ENCODE measurements at regions not wholly inside any gene's neighbourhood (a gene's known extent, or its start where the extent isn't known, plus 50 kb on each side); places are given as distances from the start of the nearest gene placed in this dataset.

- no peak for DNase-seq (ENCODE audit: insufficient read length, low spot score)
- TF ChIP-seq TAF1 (IDR thresholded peaks at IDR 0.05; ENCODE audit: low read depth, low read length): no peak
- no peak for TF ChIP-seq PAX5 (IDR thresholded peaks at IDR 0.05; ENCODE audit: insufficient read depth, low read length, severe bottlenecking)
- no peak for TF ChIP-seq POLR2A (IDR thresholded peaks at IDR 0.05; ENCODE audit: low read depth, low read length)
- no peak for TF ChIP-seq POU2F2 (IDR thresholded peaks at IDR 0.05; ENCODE audit: low read depth, low read length)
- TF ChIP-seq POLR2AphosphoS5 (IDR thresholded peaks at IDR 0.05; ENCODE audit: low read depth, low read length): no peak
- no peak for TF ChIP-seq SPI1 (IDR thresholded peaks at IDR 0.05; ENCODE audit: low read depth, low read length)
- no peak for FAIRE-seq
These were observed 146.7 kb upstream of the SP4 start for GRCh38 chr7:21281193-21281592.

GRCh38 chr7:21293771-21294170 is 134.1 kb upstream of the SP4 start:
- FAIRE-seq (no peak), DNase-seq (ENCODE audit: insufficient read length, low spot score) (no peak)
- TF ChIP-seq TAF1 (IDR thresholded peaks at IDR 0.05; ENCODE audit: low read depth, low read length) (no peak), POLR2AphosphoS5 (IDR thresholded peaks at IDR 0.05; ENCODE audit: low read depth, low read length) (no peak), POLR2A (IDR thresholded peaks at IDR 0.05; ENCODE audit: low read depth, low read length) (no peak), SPI1 (IDR thresholded peaks at IDR 0.05; ENCODE audit: low read depth, low read length) (no peak), POU2F2 (IDR thresholded peaks at IDR 0.05; ENCODE audit: low read depth, low read length) (no peak), PAX5 (IDR thresholded peaks at IDR 0.05; ENCODE audit: insufficient read depth, low read length, severe bottlenecking) (no peak)

GRCh38 chr7:21299766-21300165 is 128.1 kb upstream of the SP4 start:
- no peak for TF ChIP-seq POU2F2 (IDR thresholded peaks at IDR 0.05; ENCODE audit: low read depth, low read length)
- DNase-seq (ENCODE audit: insufficient read length, low spot score): no peak
- no peak for FAIRE-seq

GRCh38 chr7:21300692-21301091 is 127.2 kb upstream of the SP4 start:
- TF ChIP-seq POLR2AphosphoS5 (IDR thresholded peaks at IDR 0.05; ENCODE audit: low read depth, low read length) (no peak), PAX5 (IDR thresholded peaks at IDR 0.05; ENCODE audit: insufficient read depth, low read length, severe bottlenecking) (no peak), SPI1 (IDR thresholded peaks at IDR 0.05; ENCODE audit: low read depth, low read length) (no peak), TAF1 (IDR thresholded peaks at IDR 0.05; ENCODE audit: low read depth, low read length) (no peak), POU2F2 (IDR thresholded peaks at IDR 0.05; ENCODE audit: low read depth, low read length) (no peak), POLR2A (IDR thresholded peaks at IDR 0.05; ENCODE audit: low read depth, low read length) (no peak)
- DNase-seq (ENCODE audit: insufficient read length, low spot score): no peak
- FAIRE-seq: no peak

GRCh38 chr7:21304808-21305375 is 123.0 kb upstream of the SP4 start:
- FAIRE-seq (no peak), DNase-seq (ENCODE audit: insufficient read length, low spot score) (no peak)
- TF ChIP-seq PAX5 (IDR thresholded peaks at IDR 0.05; ENCODE audit: insufficient read depth, low read length, severe bottlenecking) (no peak), POLR2A (IDR thresholded peaks at IDR 0.05; ENCODE audit: low read depth, low read length) (no peak), POU2F2 (IDR thresholded peaks at IDR 0.05; ENCODE audit: low read depth, low read length) (no peak), TAF1 (IDR thresholded peaks at IDR 0.05; ENCODE audit: low read depth, low read length) (no peak), SPI1 (IDR thresholded peaks at IDR 0.05; ENCODE audit: low read depth, low read length) (no peak), POLR2AphosphoS5 (IDR thresholded peaks at IDR 0.05; ENCODE audit: low read depth, low read length) (no peak)

GRCh38 chr7:21305455-21306235 is 122.2 kb upstream of the SP4 start:
- no peak for FAIRE-seq
- DNase-seq (ENCODE audit: insufficient read length, low spot score): no peak
- TF ChIP-seq TAF1 (IDR thresholded peaks at IDR 0.05; ENCODE audit: low read depth, low read length): no peak
- TF ChIP-seq POU2F2 (IDR thresholded peaks at IDR 0.05; ENCODE audit: low read depth, low read length): no peak
- no peak for TF ChIP-seq PAX5 (IDR thresholded peaks at IDR 0.05; ENCODE audit: insufficient read depth, low read length, severe bottlenecking)

- no peak for FAIRE-seq
- no peak for TF ChIP-seq SPI1 (IDR thresholded peaks at IDR 0.05; ENCODE audit: low read depth, low read length)
- TF ChIP-seq POLR2AphosphoS5 (IDR thresholded peaks at IDR 0.05; ENCODE audit: low read depth, low read length): no peak
- TF ChIP-seq POU2F2 (IDR thresholded peaks at IDR 0.05; ENCODE audit: low read depth, low read length): no peak
- no peak for TF ChIP-seq POLR2A (IDR thresholded peaks at IDR 0.05; ENCODE audit: low read depth, low read length)
- no peak for TF ChIP-seq TAF1 (IDR thresholded peaks at IDR 0.05; ENCODE audit: low read depth, low read length)
- TF ChIP-seq PAX5 (IDR thresholded peaks at IDR 0.05; ENCODE audit: insufficient read depth, low read length, severe bottlenecking): no peak
These were observed 112.9 kb upstream of the SP4 start for GRCh38 chr7:21314954-21315353.

GRCh38 chr7:21317966-21318915 is 109.6 kb upstream of the SP4 start:
- DNase-seq (ENCODE audit: insufficient read length, low spot score) (no peak), FAIRE-seq (no peak)
- no peak for TF ChIP-seq POLR2AphosphoS5 (IDR thresholded peaks at IDR 0.05; ENCODE audit: low read depth, low read length)
- TF ChIP-seq PAX5 (IDR thresholded peaks at IDR 0.05; ENCODE audit: insufficient read depth, low read length, severe bottlenecking): no peak
- no peak for TF ChIP-seq SPI1 (IDR thresholded peaks at IDR 0.05; ENCODE audit: low read depth, low read length)
- no peak for TF ChIP-seq POLR2A (IDR thresholded peaks at IDR 0.05; ENCODE audit: low read depth, low read length)
- no peak for TF ChIP-seq POU2F2 (IDR thresholded peaks at IDR 0.05; ENCODE audit: low read depth, low read length)
- TF ChIP-seq TAF1 (IDR thresholded peaks at IDR 0.05; ENCODE audit: low read depth, low read length): no peak

More at GRCh38 chr7:21314954-21315353, 112.9 kb upstream of the SP4 start:
- no peak for DNase-seq (ENCODE audit: insufficient read length, low spot score)

GRCh38 chr7:21318916-21319270 is 109.0 kb upstream of the SP4 start:
- TF ChIP-seq TAF1 (IDR thresholded peaks at IDR 0.05; ENCODE audit: low read depth, low read length): no peak
- TF ChIP-seq POLR2A (IDR thresholded peaks at IDR 0.05; ENCODE audit: low read depth, low read length): no peak
- no peak for TF ChIP-seq PAX5 (IDR thresholded peaks at IDR 0.05; ENCODE audit: insufficient read depth, low read length, severe bottlenecking)
- no peak for TF ChIP-seq SPI1 (IDR thresholded peaks at IDR 0.05; ENCODE audit: low read depth, low read length)
- TF ChIP-seq POU2F2 (IDR thresholded peaks at IDR 0.05; ENCODE audit: low read depth, low read length): no peak
- TF ChIP-seq POLR2AphosphoS5 (IDR thresholded peaks at IDR 0.05; ENCODE audit: low read depth, low read length): no peak
- FAIRE-seq (no peak), DNase-seq (ENCODE audit: insufficient read length, low spot score) (no peak)

Measured in GM12891 (cell line).